PFSK-1 (cell line): ENCODE measurements at regions not wholly inside any gene's neighbourhood (a gene's known extent, or its start where the extent isn't known, plus 50 kb on each side); places are given as distances from the start of the nearest gene placed in this dataset.

ENCODE experiments used
- FOXP2 ChIP-seq: optimal IDR thresholded peaks from 2 replicates; pipeline ENCODE3; 2011; ENCODE audit warnings: borderline replicate concordance, control low read depth, inconsistent platforms; ENCODE audit not compliant: insufficient read depth; ENCODE audit errors: extremely low read length, extremely low read depth
- POLR2AphosphoS5 ChIP-seq: IDR thresholded peaks from 2 replicates; pipeline ENCODE4 v1.6.1; 2012; ENCODE audit warnings: low read depth, mild to moderate bottlenecking, control low read depth, low read length, moderate library complexity
- SIN3A ChIP-seq: IDR thresholded peaks from 2 replicates; pipeline ENCODE4 v1.6.1; 2012; ENCODE audit warnings: mild to moderate bottlenecking, low read length, moderate library complexity, borderline replicate concordance; ENCODE audit not compliant: insufficient read depth
- TF ChIP-seq, protein P1 (sequence below), 2 experiments: IDR thresholded peaks; 2 replicates each; pipeline versions ENCODE4 v1.6.1 to v1.8.0; 2011 to 2012; ENCODE audit warnings: low read depth in 2 of 2, low read length in 2 of 2, control low read depth in 1 of 2, inconsistent platforms in 1 of 2, mild to moderate bottlenecking in 1 of 2, moderate library complexity in 1 of 2; ENCODE audit not compliant: insufficient read depth in 1 of 2

DNA sequence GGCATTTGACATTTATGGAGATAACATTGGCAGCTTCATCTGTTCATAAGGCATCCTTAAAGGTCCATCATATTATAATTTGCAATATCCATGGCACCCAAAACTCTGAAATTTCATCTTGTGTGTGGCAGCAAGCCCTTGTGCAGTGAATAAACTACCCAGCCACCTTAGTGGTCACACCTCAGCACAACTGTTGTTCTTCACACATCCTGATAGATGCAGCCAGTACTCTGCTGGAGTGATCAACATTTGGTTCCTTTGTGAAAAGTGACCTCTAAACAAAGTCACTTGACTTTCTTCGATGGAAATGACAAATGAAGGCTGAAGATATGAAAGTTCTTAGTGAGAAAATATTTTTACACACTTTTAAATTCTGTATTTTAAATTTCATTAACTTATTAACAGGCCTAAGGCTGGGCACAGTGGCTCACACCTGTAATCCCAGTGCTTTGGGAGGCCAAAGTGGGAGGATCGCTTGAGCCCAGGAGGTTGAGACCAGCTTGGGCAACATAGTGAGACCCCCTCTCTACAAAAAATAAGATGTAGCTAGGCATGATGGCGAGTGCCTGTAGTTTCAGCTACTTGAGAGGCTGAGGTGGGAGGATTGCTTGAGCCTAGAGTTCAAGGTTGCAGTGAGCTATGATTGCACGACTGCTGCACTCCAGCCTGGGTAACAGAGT is 161.4 kb downstream of the SPRY1 start:
- TF ChIP-seq POLR2AphosphoS5, result no peak
- no peak for TF ChIP-seq SIN3A
- TF ChIP-seq FOXP2, result no peak
- TF ChIP-seq, protein P1, sequence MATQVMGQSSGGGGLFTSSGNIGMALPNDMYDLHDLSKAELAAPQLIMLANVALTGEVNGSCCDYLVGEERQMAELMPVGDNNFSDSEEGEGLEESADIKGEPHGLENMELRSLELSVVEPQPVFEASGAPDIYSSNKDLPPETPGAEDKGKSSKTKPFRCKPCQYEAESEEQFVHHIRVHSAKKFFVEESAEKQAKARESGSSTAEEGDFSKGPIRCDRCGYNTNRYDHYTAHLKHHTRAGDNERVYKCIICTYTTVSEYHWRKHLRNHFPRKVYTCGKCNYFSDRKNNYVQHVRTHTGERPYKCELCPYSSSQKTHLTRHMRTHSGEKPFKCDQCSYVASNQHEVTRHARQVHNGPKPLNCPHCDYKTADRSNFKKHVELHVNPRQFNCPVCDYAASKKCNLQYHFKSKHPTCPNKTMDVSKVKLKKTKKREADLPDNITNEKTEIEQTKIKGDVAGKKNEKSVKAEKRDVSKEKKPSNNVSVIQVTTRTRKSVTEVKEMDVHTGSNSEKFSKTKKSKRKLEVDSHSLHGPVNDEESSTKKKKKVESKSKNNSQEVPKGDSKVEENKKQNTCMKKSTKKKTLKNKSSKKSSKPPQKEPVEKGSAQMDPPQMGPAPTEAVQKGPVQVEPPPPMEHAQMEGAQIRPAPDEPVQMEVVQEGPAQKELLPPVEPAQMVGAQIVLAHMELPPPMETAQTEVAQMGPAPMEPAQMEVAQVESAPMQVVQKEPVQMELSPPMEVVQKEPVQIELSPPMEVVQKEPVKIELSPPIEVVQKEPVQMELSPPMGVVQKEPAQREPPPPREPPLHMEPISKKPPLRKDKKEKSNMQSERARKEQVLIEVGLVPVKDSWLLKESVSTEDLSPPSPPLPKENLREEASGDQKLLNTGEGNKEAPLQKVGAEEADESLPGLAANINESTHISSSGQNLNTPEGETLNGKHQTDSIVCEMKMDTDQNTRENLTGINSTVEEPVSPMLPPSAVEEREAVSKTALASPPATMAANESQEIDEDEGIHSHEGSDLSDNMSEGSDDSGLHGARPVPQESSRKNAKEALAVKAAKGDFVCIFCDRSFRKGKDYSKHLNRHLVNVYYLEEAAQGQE (IDR thresholded peaks at IDR 0.05; ENCODE audit: insufficient read depth in 1 of 2, low read depth in 2 of 2, low read length in 2 of 2), result no peak
